Epithelial cell of esophagus (primary cell): ENCODE measurements at regions not wholly inside any gene's neighbourhood (a gene's known extent, or its start where the extent isn't known, plus 50 kb on each side); places are given as distances from the start of the nearest gene placed in this dataset.
A peak's percentile ranks its signal among the peaks of the same experiment; 100 is the strongest.

Source experiments
- DNase-seq: peaks from one replicate; pipeline ENCODE4 v3.0.0; 2010; ENCODE audit warnings: low read depth
- H3K4me3 ChIP-seq: 2 replicates; pipeline ENCODE4 v1.5.1; 2011; ENCODE audit warnings: mild to moderate bottlenecking, low read length, control low read depth
- CTCF ChIP-seq: IDR thresholded peaks from 2 replicates; pipeline ENCODE4 v1.5.1; 2011; ENCODE audit warnings: low read depth, mild to moderate bottlenecking, low read length, control low read depth, inconsistent platforms; ENCODE audit not compliant: insufficient read depth; ENCODE audit errors: missing control alignments

- no peak for DNase-seq
- H3K4me3 ChIP-seq, result no peak overlapping the region
- no peak for TF ChIP-seq CTCF
Measured at GRCh38 chr12:25714198-25714984, 161.3 kb upstream of the LMNTD1 start.

GRCh38 chr12:25715102-25715501 is 162.0 kb upstream of the LMNTD1 start:
- DNase-seq, result no peak
- H3K4me3 ChIP-seq, result no peak overlapping the region
- no peak for TF ChIP-seq CTCF

GRCh38 chr12:25716842-25717241 is 163.8 kb upstream of the LMNTD1 start:
- peak; percentile 2 for DNase-seq
- no peak for TF ChIP-seq CTCF
- H3K4me3 ChIP-seq, result no peak overlapping the region

- no peak for TF ChIP-seq CTCF
- no peak overlapping the region for H3K4me3 ChIP-seq
- DNase-seq, result no peak
Measured at GRCh38 chr12:25717552-25717951, 164.5 kb upstream of the LMNTD1 start.

- no peak for DNase-seq
- TF ChIP-seq CTCF, result no peak
- H3K4me3 ChIP-seq, result no peak overlapping the region
Measured at GRCh38 chr12:25718081-25718731, 165.1 kb upstream of the LMNTD1 start.

- TF ChIP-seq CTCF, result no peak
- no peak for DNase-seq
- no peak overlapping the region for H3K4me3 ChIP-seq
Measured at GRCh38 chr12:25719505-25719904, 166.4 kb upstream of the LMNTD1 start.

- TF ChIP-seq CTCF, result no peak
- DNase-seq, result peak; percentile 4
- H3K4me3 ChIP-seq, result no peak overlapping the region
Measured at GRCh38 chr12:25723336-25723735, 170.3 kb upstream of the LMNTD1 start.
